Heart right ventricle (tissue), 16 donors: ENCODE measurements at regions not wholly inside any gene's neighbourhood (a gene's known extent, or its start where the extent isn't known, plus 50 kb on each side); places are given as distances from the start of the nearest gene placed in this dataset.

ENCODE experiments used
- ATAC-seq, 8 donors: fragments of 200-7000 bp; cut with Tn5 transposase; one replicate each; pipeline ENCODE4 v1.9.1; 2020; ENCODE audit warnings: mild to moderate bottlenecking in 8 of 8, moderate library complexity in 8 of 8, moderate number of reproducible peaks in 1 of 8
- DNase-seq, 2 donors: peaks; one replicate each; pipeline ENCODE4 v3.0.0-alpha.2; 2020
- H3K27ac ChIP-seq, 10 donors: fragments of 200-600 bp; sonication (generic) in 2 of 10; one replicate each; pipeline versions ENCODE4 v1.5.0 to v1.8.0; 2020 to 2022; ENCODE audit warnings: mild to moderate bottlenecking in 3 of 10
- H3K27me3 ChIP-seq, 7 donors: fragments of 200-600 bp; one replicate each; pipeline ENCODE4 v1.8.0; 2021 to 2022; ENCODE audit warnings: mild to moderate bottlenecking in 2 of 7
- H3K36me3 ChIP-seq, 9 donors: fragments of 200-600 bp; sonication (generic) in 1 of 9; one replicate each; pipeline versions ENCODE4 v1.5.0 to v1.8.0; 2020 to 2022; ENCODE audit warnings: mild to moderate bottlenecking in 2 of 9
- H3K4me1 ChIP-seq, 9 donors: fragments of 200-600 bp; sonication (generic) in 1 of 9; one replicate each; pipeline versions ENCODE4 v1.5.0 to v1.8.0; 2020 to 2022; ENCODE audit warnings: mild to moderate bottlenecking in 4 of 9
- H3K4me3 ChIP-seq, 10 donors: fragments of 200-600 bp; sonication (generic) in 2 of 10; one replicate each; pipeline versions ENCODE4 v1.5.0 to v1.8.0; 2020 to 2022; ENCODE audit warnings: mild to moderate bottlenecking in 7 of 10, moderate library complexity in 2 of 10
- H3K9me3 ChIP-seq, 11 donors: fragments of 200-600 bp in 10 of 11; sonication (generic) in 2 of 11; one replicate each; pipeline versions ENCODE4 v1.5.0 to v1.8.0; 2013 to 2022; ENCODE audit warnings: mild to moderate bottlenecking in 2 of 11, control low read depth in 1 of 11, moderate library complexity in 1 of 11
- WGBS, 2 donors: extraction: QIAGEN DNeasy Blood & Tissue Kit; methylation state at CpG; one replicate each; pipeline ENCODE4 v1.1.7; 2013; ENCODE audit warnings: inconsistent platforms in 1 of 2; 5-methylcytosine and 5-hydroxymethylcytosine counted together
- intact Hi-C, 10 donors: fragments of 100-400 bp; cut with DNase I; formaldehyde crosslinking; loops; one replicate each; pipeline versions ENCODE4 v1.11.1 to v1.14.2; 2022
- TF ChIP-seq, protein P1 (sequence below), 9 donors: fragments of 200-600 bp; sonication (generic) in 2 of 9; IDR thresholded peaks; one replicate each; pipeline versions ENCODE4 v1.5.0 to v1.8.0; 2021 to 2022; ENCODE audit warnings: antibody characterized with exemption in 9 of 9, mild to moderate bottlenecking in 5 of 9, moderate library complexity in 1 of 9
- donor health status: Arrhythmogenic right ventricular cardiomyopathy.
- donor health status: ischemic (EF 13 %, LVEDD 7.1; RV severe dilation, severe dysfunction).
- donor health status: healthy with polysubstance abuse.
- donor health status: DM: no; HTN: yes; CAD: no.
- donor health status: DM: no; HTN: no; CAD: no.
- donor health status: ischemic (EF 25% LVEDD 6.9; RV normal size, moderate dysfunction).
- donor health status: ischemic (EF 25% LVEDD 5.7; RV mildly dilated, moderate dysfunction).
- donor health status: healthy.
- donor health status: DM: yes; HTN: yes; CAD: no.
- donor health status: Ischemic cardiomyopathy.
- donor health status: ischemic (EF 35%, LVEDD 5.7; RV mildly dilated, moderate dysfunction).
- donor health status: nonischemic (EF 11% LVEDD 7.7; RV severe dilation, severe dysfunction).
- donor health status: DM: yes; HTN: yes; CAD: no.
- donor health status: PGD.
- donor health status: ischemic (EF 29% LVEDD 5.4; RV normal size, mild dysfunction).
- donor health status: nonischemic (EF 23%, LVEDD 6.1; RV moderate dilation, normal function).

- Histone ChIP-seq H3K27me3 (no peaks in the 10 kb centered on the region), H3K4me3 (no peak overlapping the region), H3K4me1 (peaks cover 0 to 10% (median 4%) of the 10 kb centered on the region in 9 donors), H3K9me3 (peaks cover 0 to 3% (median 0%) of the 10 kb centered on the region in 11 donors), H3K27ac (no peak overlapping the region), H3K36me3 (no peaks in the 10 kb centered on the region)
- intact Hi-C loops, result no loop called here
- DNase-seq (no peak), ATAC-seq (no peak)
- TF ChIP-seq, protein P1, sequence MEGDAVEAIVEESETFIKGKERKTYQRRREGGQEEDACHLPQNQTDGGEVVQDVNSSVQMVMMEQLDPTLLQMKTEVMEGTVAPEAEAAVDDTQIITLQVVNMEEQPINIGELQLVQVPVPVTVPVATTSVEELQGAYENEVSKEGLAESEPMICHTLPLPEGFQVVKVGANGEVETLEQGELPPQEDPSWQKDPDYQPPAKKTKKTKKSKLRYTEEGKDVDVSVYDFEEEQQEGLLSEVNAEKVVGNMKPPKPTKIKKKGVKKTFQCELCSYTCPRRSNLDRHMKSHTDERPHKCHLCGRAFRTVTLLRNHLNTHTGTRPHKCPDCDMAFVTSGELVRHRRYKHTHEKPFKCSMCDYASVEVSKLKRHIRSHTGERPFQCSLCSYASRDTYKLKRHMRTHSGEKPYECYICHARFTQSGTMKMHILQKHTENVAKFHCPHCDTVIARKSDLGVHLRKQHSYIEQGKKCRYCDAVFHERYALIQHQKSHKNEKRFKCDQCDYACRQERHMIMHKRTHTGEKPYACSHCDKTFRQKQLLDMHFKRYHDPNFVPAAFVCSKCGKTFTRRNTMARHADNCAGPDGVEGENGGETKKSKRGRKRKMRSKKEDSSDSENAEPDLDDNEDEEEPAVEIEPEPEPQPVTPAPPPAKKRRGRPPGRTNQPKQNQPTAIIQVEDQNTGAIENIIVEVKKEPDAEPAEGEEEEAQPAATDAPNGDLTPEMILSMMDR (IDR thresholded peaks at IDR 0.05), result no peak
- WGBS, 2 donors, result 88 to 89% methylated on average over 6 of the region's 6 CpGs
These were observed 177.3 kb upstream of the PTBP2 start for GRCh38 chr1:96544051-96544830.

GRCh38 chr1:96544831-96545221 lies 176.8 kb upstream of the PTBP2 start:
- DNase-seq (no peak), ATAC-seq (no peak)
- Histone ChIP-seq H3K27me3 (no peaks in the 10 kb centered on the region), H3K4me3 (no peak overlapping the region), H3K36me3 (no peaks in the 10 kb centered on the region), H3K9me3 (peaks cover 0 to 3% (median 0%) of the 10 kb centered on the region in 11 donors), H3K27ac (no peak overlapping the region), H3K4me1 (peaks cover 0 to 5% (median 0%) of the 10 kb centered on the region in 9 donors)
- WGBS, 2 donors, result 95% methylated on average over 1 of the region's 1 CpG
- TF ChIP-seq, protein P1 (IDR thresholded peaks at IDR 0.05), result no peak
- intact Hi-C loops, result no loop called here

DNA sequence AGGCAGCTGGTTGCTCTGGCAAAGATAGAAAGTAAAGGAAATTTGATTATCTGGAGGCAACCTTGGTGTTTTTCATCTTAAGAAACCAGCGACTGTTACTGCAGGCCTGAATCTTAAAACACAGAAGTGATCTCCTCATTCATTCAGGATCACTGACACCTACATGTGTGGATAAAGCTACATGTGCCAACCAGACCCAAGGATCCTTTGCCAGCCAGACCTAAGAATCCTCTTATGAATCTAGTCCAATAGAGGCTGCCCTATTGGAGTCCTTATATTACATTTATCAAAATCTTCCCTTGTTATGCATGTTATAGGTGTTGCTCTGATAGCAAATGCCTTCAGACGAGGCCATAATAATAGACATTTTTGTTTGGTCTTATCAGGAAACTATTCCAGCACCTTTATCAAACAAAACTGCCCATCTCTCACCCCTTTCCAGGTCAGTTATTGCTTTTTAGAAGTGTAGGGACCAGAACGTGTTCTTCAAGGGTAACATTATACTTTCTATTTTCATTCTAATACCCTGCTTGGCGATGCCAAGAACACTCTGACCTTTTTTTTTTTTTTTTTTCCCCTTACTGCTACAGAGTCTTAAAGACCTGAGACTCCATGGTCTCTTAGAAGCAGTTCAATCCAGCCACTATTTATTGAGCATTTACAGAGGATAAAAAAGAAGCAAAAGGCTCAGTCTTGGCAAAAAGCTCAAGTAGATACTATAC lies 175.5 kb upstream of the PTBP2 start:
- TF ChIP-seq, protein P1 (IDR thresholded peaks at IDR 0.05), result no peak
- Histone ChIP-seq H3K4me3 (no peak overlapping the region), H3K9me3 (peaks cover 0 to 3% (median 0%) of the 10 kb centered on the region in 11 donors), H3K27me3 (no peaks in the 10 kb centered on the region), H3K36me3 (no peaks in the 10 kb centered on the region), H3K4me1 (no peaks in the 10 kb centered on the region), H3K27ac (no peak overlapping the region)
- 85 to 89% methylated on average over 4 of the region's 4 CpGs for WGBS, 2 donors
- DNase-seq (no peak), ATAC-seq (no peak)
- intact Hi-C loops, result no loop called here

DNA sequence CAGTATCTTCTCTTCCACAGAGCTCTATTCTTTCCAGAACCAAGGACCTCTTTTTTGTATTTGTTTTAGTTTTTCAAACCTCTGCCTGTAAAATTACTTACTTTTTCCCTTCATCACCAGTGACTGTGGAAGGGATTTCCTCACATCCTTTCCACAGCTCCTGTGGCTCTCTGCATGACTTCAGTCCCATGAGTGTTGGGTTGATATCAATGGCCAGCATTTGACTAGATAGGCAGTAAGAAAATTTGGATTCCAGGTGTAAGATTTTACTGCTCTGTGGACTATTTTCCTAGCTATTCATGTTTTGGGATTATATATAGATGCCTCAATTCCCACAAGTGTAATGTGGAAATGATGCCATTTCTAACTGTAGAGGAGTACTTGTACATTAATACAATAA lies 171.5 kb upstream of the PTBP2 start:
- Histone ChIP-seq H3K4me1 (no peaks in the 10 kb centered on the region), H3K27ac (no peak overlapping the region), H3K27me3 (no peaks in the 10 kb centered on the region), H3K36me3 (no peaks in the 10 kb centered on the region), H3K4me3 (no peak overlapping the region), H3K9me3 (no peaks in the 10 kb centered on the region)
- ATAC-seq, result no peak
- intact Hi-C loops, result no loop called here
- DNase-seq, result no peak
- TF ChIP-seq, protein P1 (IDR thresholded peaks at IDR 0.05), result no peak
